ENCODE measurements at regions not wholly inside any gene's neighbourhood (a gene's known extent, or its start where the extent isn't known, plus 50 kb on each side); places are given as distances from the start of the nearest gene placed in this dataset.

- DNase-seq (ENCODE audit: low read depth) = peak; percentile 8
These were observed 218.1 kb upstream of the CD180 start for GRCh38 chr5:67414712-67415111.

GRCh38 chr5:67413721-67414120 lies 217.1 kb upstream of the CD180 start:
- DNase-seq (ENCODE audit: low read depth) = no peak

- DNase-seq (ENCODE audit: low read depth) = no peak
These were observed 212.7 kb upstream of the CD180 start for GRCh38 chr5:67409126-67409777.

GRCh38 chr5:67407979-67408378 lies 211.4 kb upstream of the CD180 start:
- DNase-seq (ENCODE audit: low read depth) = no peak

- no peak for DNase-seq (ENCODE audit: low read depth)
These were observed 209.2 kb upstream of the CD180 start for GRCh38 chr5:67405755-67406154.

GRCh38 chr5:67405101-67405364 lies 208.4 kb upstream of the CD180 start:
- no peak for DNase-seq (ENCODE audit: low read depth)

- DNase-seq (ENCODE audit: low read depth) = no peak
These were observed 207.9 kb upstream of the CD180 start for GRCh38 chr5:67404256-67405100.

GRCh38 chr5:67402526-67402925 lies 205.9 kb upstream of the CD180 start:
- no peak for DNase-seq (ENCODE audit: low read depth)

- no peak for DNase-seq (ENCODE audit: low read depth)
These were observed 204.6 kb upstream of the CD180 start for GRCh38 chr5:67401172-67401571.

- no peak for DNase-seq (ENCODE audit: low read depth)
These were observed 204.2 kb upstream of the CD180 start for GRCh38 chr5:67400752-67401151.

GRCh38 chr5:67395790-67396418 lies 199.3 kb upstream of the CD180 start:
- DNase-seq (ENCODE audit: low read depth) = no peak

- no peak for DNase-seq (ENCODE audit: low read depth)
These were observed 196.6 kb upstream of the CD180 start for GRCh38 chr5:67393211-67393610.

- no peak for DNase-seq (ENCODE audit: low read depth)
These were observed 194.3 kb upstream of the CD180 start for GRCh38 chr5:67390935-67391334.

- no peak for DNase-seq (ENCODE audit: low read depth)
These were observed 186.9 kb upstream of the CD180 start for GRCh38 chr5:67383451-67383850.

- no peak for DNase-seq (ENCODE audit: low read depth)
These were observed 184.8 kb upstream of the CD180 start for GRCh38 chr5:67381236-67381880.

- no peak for DNase-seq (ENCODE audit: low read depth)
These were observed 183.8 kb upstream of the CD180 start for GRCh38 chr5:67380431-67380830.

- DNase-seq (ENCODE audit: low read depth) = no peak
These were observed 183.2 kb upstream of the CD180 start for GRCh38 chr5:67379753-67380152.

- no peak for DNase-seq (ENCODE audit: low read depth)
These were observed 181.7 kb upstream of the CD180 start for GRCh38 chr5:67378256-67378655.

GRCh38 chr5:67377631-67378030 lies 181.0 kb upstream of the CD180 start:
- no peak for DNase-seq (ENCODE audit: low read depth)

GRCh38 chr5:67375606-67376005 lies 179.0 kb upstream of the CD180 start:
- DNase-seq (ENCODE audit: low read depth) = no peak

- no peak for DNase-seq (ENCODE audit: low read depth)
These were observed 177.8 kb upstream of the CD180 start for GRCh38 chr5:67374378-67374777.

GRCh38 chr5:67373518-67373917 lies 176.9 kb upstream of the CD180 start:
- no peak for DNase-seq (ENCODE audit: low read depth)

- DNase-seq (ENCODE audit: low read depth) = no peak
These were observed 176.3 kb upstream of the CD180 start for GRCh38 chr5:67372887-67373286.
